Heart left ventricle (tissue), 16 donors: ENCODE measurements at regions not wholly inside any gene's neighbourhood (a gene's known extent, or its start where the extent isn't known, plus 50 kb on each side); places are given as distances from the start of the nearest gene placed in this dataset.

Experiments
- ATAC-seq, 4 donors: fragments of 200-7000 bp; cut with Tn5 transposase; one replicate each; pipeline ENCODE4 v1.9.1; 2020 to 2022; ENCODE audit warnings: moderate library complexity in 4 of 4, mild to moderate bottlenecking in 3 of 4, moderate number of reproducible peaks in 1 of 4
- DNase-seq, 5 donors: peaks; one replicate each; pipeline ENCODE4 v3.0.0-alpha.2; 2020
- H3K27ac ChIP-seq, 12 donors: fragments of 200-600 bp; sonication (generic) in 4 of 12; one replicate each; pipeline versions ENCODE4 v1.5.0 to v1.8.0; 2016 to 2022; ENCODE audit warnings: mild to moderate bottlenecking in 2 of 12
- H3K27me3 ChIP-seq, 9 donors: fragments of 200-600 bp; sonication (generic) in 2 of 9; one replicate each; pipeline versions ENCODE4 v1.5.1 to v1.8.0; 2016 to 2022; ENCODE audit warnings: mild to moderate bottlenecking in 3 of 9
- H3K36me3 ChIP-seq, 9 donors: fragments of 200-600 bp; sonication (generic) in 2 of 9; one replicate each; pipeline versions ENCODE4 v1.5.0 to v1.8.0; 2018 to 2022; ENCODE audit warnings: mild to moderate bottlenecking in 2 of 9
- H3K4me1 ChIP-seq, 12 donors: fragments of 200-600 bp; sonication (generic) in 4 of 12; one replicate each; pipeline versions ENCODE4 v1.5.0 to v1.8.0; 2016 to 2022; ENCODE audit warnings: mild to moderate bottlenecking in 3 of 12
- H3K4me3 ChIP-seq, 12 donors: fragments of 200-600 bp; sonication (generic) in 4 of 12; one replicate each; pipeline versions ENCODE4 v1.5.0 to v1.8.0; 2017 to 2022; ENCODE audit warnings: mild to moderate bottlenecking in 9 of 12, moderate library complexity in 4 of 12
- H3K9me3 ChIP-seq, 12 donors: fragments of 200-600 bp; sonication (generic) in 4 of 12; one replicate each; pipeline versions ENCODE4 v1.5.0 to v1.8.0; 2016 to 2022; ENCODE audit warnings: mild to moderate bottlenecking in 1 of 12
- CTCF ChIP-seq, 12 donors: fragments of 200-600 bp; sonication (generic) in 4 of 12; IDR thresholded peaks; one replicate each; pipeline versions ENCODE4 v1.5.0 to v1.8.0; 2018 to 2022; ENCODE audit warnings: antibody characterized with exemption in 12 of 12, mild to moderate bottlenecking in 5 of 12
- POLR2A ChIP-seq, 2 donors: fragments of 450-650 bp; IDR thresholded peaks; one replicate each; pipeline ENCODE4 v1.6.1; 2017; ENCODE audit warnings: antibody characterized with exemption in 2 of 2, mild to moderate bottlenecking in 2 of 2, moderate library complexity in 2 of 2
- WGBS, 4 donors: extraction: QIAGEN DNeasy Blood & Tissue Kit in 2 of 4; methylation state at CpG; one replicate each; pipeline versions ENCODE4 v1.1.5 to v1.1.7; 2013 to 2018; 5-methylcytosine and 5-hydroxymethylcytosine counted together
- intact Hi-C, 10 donors: fragments of 100-400 bp; cut with DNase I; formaldehyde crosslinking; loops; one replicate each; pipeline versions ENCODE4 v1.11.1 to v1.14.2; 2022
- donor health status: ischemic (EF 13 %, LVEDD 7.1; RV severe dilation, severe dysfunction).
- donor health status: healthy with polysubstance abuse.
- donor health status: DM: no; HTN: yes; CAD: no.
- donor health status: DM: no; HTN: no; CAD: no.
- donor health status: ischemic (EF 25% LVEDD 6.9; RV normal size, moderate dysfunction).
- donor health status: ischemic (EF 25% LVEDD 5.7; RV mildly dilated, moderate dysfunction).
- donor health status: healthy.
- donor health status: DM: yes; HTN: yes; CAD: no.
- donor health status: ischemic (EF 35%, LVEDD 5.7; RV mildly dilated, moderate dysfunction).
- donor health status: nonischemic (EF 11% LVEDD 7.7; RV severe dilation, severe dysfunction).
- donor health status: DM: yes; HTN: yes; CAD: no.
- donor health status: PGD.
- donor health status: ischemic (EF 29% LVEDD 5.4; RV normal size, mild dysfunction).
- donor health status: nonischemic (EF 23%, LVEDD 6.1; RV moderate dilation, normal function).

- intact Hi-C loops, result no loop called here
- Histone ChIP-seq H3K4me1 (no peaks in the 10 kb centered on the region), H3K9me3 (no peaks in the 10 kb centered on the region), H3K36me3 (no peaks in the 10 kb centered on the region), H3K4me3 (no peak overlapping the region), H3K27ac (no peak overlapping the region), H3K27me3 (no peaks in the 10 kb centered on the region)
- ATAC-seq (no peak), DNase-seq (no peak)
- TF ChIP-seq POLR2A (IDR thresholded peaks at IDR 0.05), result no peak
- TF ChIP-seq CTCF (IDR thresholded peaks at IDR 0.05), result no peak
Observed at GRCh38 chr1:190711069-190711468, 233.4 kb upstream of the BRINP3 start.

- Histone ChIP-seq H3K4me1 (no peaks in the 10 kb centered on the region), H3K9me3 (peaks cover 0 to under 1% (median 0%) of the 10 kb centered on the region in 12 donors), H3K27ac (no peak overlapping the region), H3K4me3 (no peak overlapping the region), H3K27me3 (no peaks in the 10 kb centered on the region), H3K36me3 (no peaks in the 10 kb centered on the region)
- 39 to 55% (median 49%) methylated on average over 1 of the region's 1 CpG for WGBS, 4 donors
- TF ChIP-seq CTCF (IDR thresholded peaks at IDR 0.05), result no peak
- no peak for TF ChIP-seq POLR2A (IDR thresholded peaks at IDR 0.05)
- ATAC-seq (no peak), DNase-seq (no peak)
- intact Hi-C loops, result no loop called here
Observed at GRCh38 chr1:190717055-190717454, 239.4 kb upstream of the BRINP3 start.

GRCh38 chr1:190736971-190737590 is 259.4 kb upstream of the BRINP3 start:
- no peak overlapping the region for H3K4me3 ChIP-seq
- intact Hi-C loops, result no loop called here
- H3K9me3 ChIP-seq, result no peaks in the 10 kb centered on the region
- no peak for ATAC-seq
- TF ChIP-seq POLR2A (IDR thresholded peaks at IDR 0.05) (no peak), CTCF (IDR thresholded peaks at IDR 0.05) (no peak)
- 69 to 78% (median 74%) methylated on average over 7 of the region's 7 CpGs for WGBS, 4 donors
- no peaks in the 10 kb centered on the region for H3K27me3 ChIP-seq
- no peaks in the 10 kb centered on the region for H3K4me1 ChIP-seq
- H3K27ac ChIP-seq, result no peak overlapping the region
- no peak for DNase-seq
- no peaks in the 10 kb centered on the region for H3K36me3 ChIP-seq

GRCh38 chr1:190738317-190738716 is 260.7 kb upstream of the BRINP3 start:
- Histone ChIP-seq H3K4me1 (no peaks in the 10 kb centered on the region), H3K36me3 (no peaks in the 10 kb centered on the region), H3K27me3 (no peaks in the 10 kb centered on the region), H3K27ac (no peak overlapping the region), H3K9me3 (no peaks in the 10 kb centered on the region), H3K4me3 (no peak overlapping the region)
- 81 to 86% (median 85%) methylated on average over 3 of the region's 3 CpGs for WGBS, 4 donors
- TF ChIP-seq POLR2A (IDR thresholded peaks at IDR 0.05) (no peak), CTCF (IDR thresholded peaks at IDR 0.05) (no peak)
- DNase-seq (no peak), ATAC-seq (no peak)
- intact Hi-C loops, result no loop called here
